Right lobe of liver (tissue), 6 donors: ENCODE measurements at regions not wholly inside any gene's neighbourhood (a gene's known extent, or its start where the extent isn't known, plus 50 kb on each side); places are given as distances from the start of the nearest gene placed in this dataset.
A peak's percentile ranks its signal among the peaks of the same experiment; 100 is the strongest.

Experiments
- ATAC-seq, 4 donors: fragments of 200-7000 bp; cut with Tn5 transposase; one replicate each; pipeline ENCODE4 v1.9.1; 2020; ENCODE audit warnings: mild to moderate bottlenecking in 4 of 4, moderate library complexity in 4 of 4
- DNase-seq, 3 donors: peaks; one replicate each; pipeline ENCODE4 v3.0.0-alpha.2; 2020
- H3K27ac ChIP-seq, 3 donors: fragments of 200-600 bp; one replicate each; pipeline ENCODE4 v1.8.0; 2022
- H3K27me3 ChIP-seq, 2 donors: fragments of 200-600 bp; one replicate each; pipeline ENCODE4 v1.8.0; 2022
- H3K36me3 ChIP-seq, 4 donors: fragments of 200-600 bp; sonication (generic) in 1 of 4; one replicate each; pipeline versions ENCODE4 v1.5.1 to v1.8.0; 2017 to 2022; ENCODE audit warnings: control low read depth in 1 of 4
- H3K4me1 ChIP-seq, 4 donors: fragments of 200-600 bp; sonication (generic) in 1 of 4; one replicate each; pipeline versions ENCODE4 v1.5.1 to v1.8.0; 2017 to 2022; ENCODE audit warnings: control low read depth in 1 of 4
- H3K4me3 ChIP-seq, 3 donors: fragments of 200-600 bp; one replicate each; pipeline ENCODE4 v1.8.0; 2022
- H3K9me3 ChIP-seq, 4 donors: fragments of 200-600 bp; sonication (generic) in 1 of 4; one replicate each; pipeline versions ENCODE4 v1.5.1 to v1.8.0; 2017 to 2022; ENCODE audit warnings: control low read depth in 1 of 4
- CTCF ChIP-seq, 4 donors: fragments of 200-600 bp in 3 of 4; fragments of 450-650 bp in 1 of 4; IDR thresholded peaks; one replicate each; pipeline versions ENCODE4 v1.5.1 to v1.8.0; 2016 to 2022; ENCODE audit warnings: antibody characterized with exemption in 4 of 4, mild to moderate bottlenecking in 2 of 4
- POLR2A ChIP-seq: fragments of 450-650 bp; IDR thresholded peaks from one replicate; pipeline ENCODE4 v1.6.1; 2017; ENCODE audit warnings: antibody characterized with exemption, mild to moderate bottlenecking
- WGBS: methylation state at CpG from one replicate; pipeline ENCODE4 v1.1.6; 2018; ENCODE audit warnings: low coverage, low lambda C conversion rate; ENCODE audit not compliant: insufficient coverage; ENCODE audit errors: missing lambda C conversion rate; 5-methylcytosine and 5-hydroxymethylcytosine counted together
- intact Hi-C, 2 donors: fragments of 100-400 bp; cut with DNase I; formaldehyde crosslinking; loops; one replicate each; pipeline versions ENCODE4 v1.11.2 to v1.14.1; 2022
- donor health status: DM: no; HTN: yes; CAD: no.
- donor health status: DM: no; HTN: no; CAD: no.
- donor health status: DM: no; HTN: no; CAD: no.
- donor health status: DM: no; HTN: yes; CAD: no.
- donor health status: DM: no; HTN: yes; CAD: no.

DNA sequence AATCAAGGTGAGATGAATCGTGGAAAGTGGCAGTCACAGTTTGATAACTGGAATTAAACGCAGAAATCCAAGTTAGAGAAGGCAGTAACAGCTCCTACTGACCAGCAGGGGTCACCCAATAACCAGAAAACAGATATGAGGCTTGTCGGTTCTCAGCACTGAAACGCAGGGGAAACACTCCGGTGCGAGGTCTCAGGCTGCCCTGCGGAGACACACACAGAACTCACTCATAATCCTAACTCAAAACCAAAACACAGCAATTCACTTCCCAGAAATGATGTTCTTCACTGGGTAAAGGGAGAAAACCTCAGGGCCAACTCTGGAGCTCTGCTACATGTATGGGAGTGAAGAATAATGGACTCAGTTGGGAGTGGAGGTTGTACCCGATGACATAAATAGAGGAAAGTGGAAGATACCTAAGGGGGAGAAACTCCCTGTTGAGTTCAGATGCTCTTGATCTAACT is 384.4 kb downstream of the RAPGEF2 start:
- 5% methylated on average over 8 of the region's 8 CpGs for WGBS
- Histone ChIP-seq H3K4me1 (peaks cover 0 to 17% (median 0%) of the 10 kb centered on the region in 4 donors), H3K27ac (no peak overlapping the region), H3K4me3 (peak overlapping the region in 1 of 3 donors; percentile 5), H3K9me3 (no peaks in the 10 kb centered on the region), H3K27me3 (no peaks in the 10 kb centered on the region), H3K36me3 (no peaks in the 10 kb centered on the region)
- DNase-seq (peak; percentile 29 to 58 (median 53)), ATAC-seq (peak; percentile 95 to 98 (median 97))
- TF ChIP-seq CTCF (IDR thresholded peaks at IDR 0.05) (peak; percentile 68 to 92 (median 82)), POLR2A (no peak)
- intact Hi-C loops, result no loop called here

GRCh38 chr4:159489646-159490045 is 386.8 kb downstream of the RAPGEF2 start:
- peak in 1 of 4 donors; percentile 4 for ATAC-seq
- no peak for DNase-seq
- Histone ChIP-seq H3K4me1 (peaks cover 0 to 17% (median 4%) of the 10 kb centered on the region in 4 donors), H3K27me3 (no peaks in the 10 kb centered on the region), H3K36me3 (no peaks in the 10 kb centered on the region), H3K27ac (no peak overlapping the region), H3K9me3 (no peaks in the 10 kb centered on the region), H3K4me3 (no peak overlapping the region)
- TF ChIP-seq POLR2A (no peak), CTCF (IDR thresholded peaks at IDR 0.05) (no peak)
- WGBS, result 35% methylated on average over 1 of the region's 1 CpG
- intact Hi-C loops, result no loop called here

DNA sequence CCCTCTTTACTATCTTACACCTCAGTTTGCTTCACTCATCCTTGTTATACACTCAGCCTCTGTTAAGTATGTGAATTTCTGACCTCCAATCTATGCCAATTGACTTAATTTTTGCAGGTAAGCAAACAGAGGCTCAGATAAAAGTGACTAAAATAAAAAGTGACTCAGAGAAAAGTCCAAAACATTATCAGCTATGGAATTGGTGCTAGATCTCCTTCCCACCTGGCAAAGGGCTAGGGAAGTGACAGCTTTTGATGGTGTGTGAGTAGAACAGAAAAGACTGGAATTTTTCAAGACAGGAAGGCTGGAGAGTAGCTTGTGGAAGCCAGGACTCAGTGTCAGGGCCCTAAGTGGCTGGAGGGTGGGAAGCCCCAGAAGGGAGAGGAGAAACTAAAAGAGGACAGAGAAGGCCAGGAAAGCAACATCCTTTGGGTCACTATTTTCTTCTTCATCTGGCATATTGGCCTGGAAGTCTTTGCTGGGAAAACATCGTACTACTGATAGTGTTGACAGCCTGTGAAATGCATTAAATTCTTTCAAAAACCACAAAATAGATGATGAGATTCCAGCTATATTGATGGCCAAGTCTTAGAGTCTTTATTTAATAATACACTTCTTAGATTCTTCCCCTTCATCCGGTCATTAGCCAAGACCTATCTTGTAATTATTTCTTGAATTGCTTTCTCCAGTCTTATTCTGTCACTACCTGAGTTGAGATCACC is 392.8 kb downstream of the RAPGEF2 start:
- WGBS, result 73% methylated on average over 2 of the region's 2 CpGs
- Histone ChIP-seq H3K4me1 (peaks cover 0 to 52% (median 24%) of the 10 kb centered on the region in 4 donors), H3K4me3 (no peak overlapping the region), H3K27me3 (no peaks in the 10 kb centered on the region), H3K36me3 (no peaks in the 10 kb centered on the region), H3K9me3 (no peaks in the 10 kb centered on the region), H3K27ac (peak overlapping the region in 2 of 3 donors; percentile 6 to 51)
- DNase-seq, result no peak
- ATAC-seq, result peak in 1 of 4 donors; percentile 66
- TF ChIP-seq CTCF (IDR thresholded peaks at IDR 0.05), result no peak
- TF ChIP-seq POLR2A, result no peak
- intact Hi-C loops, result no loop called here

DNA sequence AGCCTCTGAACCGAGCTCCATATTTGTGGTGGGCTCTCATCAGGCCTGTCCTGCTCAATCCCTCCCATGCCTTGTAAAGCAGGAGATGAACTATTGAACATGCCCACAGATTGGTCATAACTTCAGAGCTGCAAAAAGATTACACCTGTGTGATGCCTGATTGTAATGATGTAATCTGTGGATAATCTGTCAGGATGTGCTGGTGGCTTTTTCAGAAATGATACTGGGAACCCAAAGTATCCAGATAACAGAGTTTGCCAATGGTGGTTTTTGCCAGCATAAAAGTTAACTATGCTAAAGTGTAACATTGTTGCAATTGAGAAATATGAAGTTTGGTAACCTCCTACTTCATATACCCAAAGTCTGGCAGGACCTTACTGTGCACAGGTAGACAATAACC is 393.4 kb downstream of the RAPGEF2 start:
- H3K36me3 ChIP-seq, result no peaks in the 10 kb centered on the region
- H3K27ac ChIP-seq, result peak overlapping the region in 2 of 3 donors; percentile 6 to 51
- H3K9me3 ChIP-seq, result no peaks in the 10 kb centered on the region
- intact Hi-C loops, result no loop called here
- WGBS, result 71% methylated on average over 1 of the region's 1 CpG
- peaks cover 0 to 52% (median 24%) of the 10 kb centered on the region in 4 donors for H3K4me1 ChIP-seq
- no peaks in the 10 kb centered on the region for H3K27me3 ChIP-seq
- no peak for DNase-seq
- TF ChIP-seq CTCF (IDR thresholded peaks at IDR 0.05) (no peak), POLR2A (peak; percentile 19)
- peak; percentile 18 to 68 (median 53) for ATAC-seq
- H3K4me3 ChIP-seq, result no peak overlapping the region
